ENCODE measurements at regions not wholly inside any gene's neighbourhood (a gene's known extent, or its start where the extent isn't known, plus 50 kb on each side); places are given as distances from the start of the nearest gene placed in this dataset.

GRCh38 chr2:216574046-216574445 is 59.2 kb upstream of the IGFBP2 start:
- TF ChIP-seq TAF1 (IDR thresholded peaks at IDR 0.05; ENCODE audit: low read depth) = no peak
- TF ChIP-seq NFIC (IDR thresholded peaks at IDR 0.05) = no peak
- TF ChIP-seq YY1 (IDR thresholded peaks at IDR 0.05; ENCODE audit: low read depth) = no peak
- TF ChIP-seq MAX (IDR thresholded peaks at IDR 0.05) = no peak
